NCI-H2196 (cell line): ENCODE measurements at regions not wholly inside any gene's neighbourhood (a gene's known extent, or its start where the extent isn't known, plus 50 kb on each side); places are given as distances from the start of the nearest gene placed in this dataset.

Experiments
- DNase-seq: peaks from one replicate; lab custom pipeline; 2025; ENCODE audit not compliant: unreplicated experiment; lab: John Stamatoyannopoulos, UW

GRCh38 chr2:76461431-76461830 is 750.7 kb upstream of the GCFC2 start:
- DNase-seq, result no peak

- no peak for DNase-seq
These were observed 745.2 kb upstream of the GCFC2 start for GRCh38 chr2:76455910-76456309.

- DNase-seq, result no peak
These were observed 739.3 kb upstream of the GCFC2 start for GRCh38 chr2:76450024-76450475.

- DNase-seq, result no peak
These were observed 738.2 kb upstream of the GCFC2 start for GRCh38 chr2:76448956-76449355.

GRCh38 chr2:76447294-76447693 is 736.6 kb upstream of the GCFC2 start:
- DNase-seq, result no peak

- no peak for DNase-seq
These were observed 736.2 kb upstream of the GCFC2 start for GRCh38 chr2:76446872-76447271.

GRCh38 chr2:76445880-76446279 is 735.2 kb upstream of the GCFC2 start:
- no peak for DNase-seq

GRCh38 chr2:76444732-76445131 is 734.0 kb upstream of the GCFC2 start:
- no peak for DNase-seq

- no peak for DNase-seq
These were observed 726.8 kb upstream of the GCFC2 start for GRCh38 chr2:76437564-76437963.

- no peak for DNase-seq
These were observed 718.7 kb upstream of the GCFC2 start for GRCh38 chr2:76429374-76429773.

GRCh38 chr2:76427452-76427851 is 716.7 kb upstream of the GCFC2 start:
- DNase-seq, result no peak

- no peak for DNase-seq
These were observed 705.1 kb upstream of the GCFC2 start for GRCh38 chr2:76415821-76416220.

- no peak for DNase-seq
These were observed 702.7 kb upstream of the GCFC2 start for GRCh38 chr2:76413436-76413835.

GRCh38 chr2:76406134-76406855 is 695.6 kb upstream of the GCFC2 start:
- no peak for DNase-seq

GRCh38 chr2:76393356-76393755 is 682.6 kb upstream of the GCFC2 start:
- DNase-seq, result no peak

GRCh38 chr2:76391678-76392077 is 681.0 kb upstream of the GCFC2 start:
- DNase-seq, result no peak

- no peak for DNase-seq
These were observed 676.6 kb upstream of the GCFC2 start for GRCh38 chr2:76387294-76387693.

- DNase-seq, result no peak
These were observed 675.2 kb upstream of the GCFC2 start for GRCh38 chr2:76385943-76386342.

GRCh38 chr2:76381624-76382023 is 670.9 kb upstream of the GCFC2 start:
- no peak for DNase-seq

- DNase-seq, result no peak
These were observed 667.4 kb upstream of the GCFC2 start for GRCh38 chr2:76378140-76378539.

GRCh38 chr2:76341439-76341838 is 630.7 kb upstream of the GCFC2 start:
- DNase-seq, result no peak

GRCh38 chr2:76332871-76333270 is 622.2 kb upstream of the GCFC2 start:
- DNase-seq, result no peak

- no peak for DNase-seq
These were observed 620.1 kb upstream of the GCFC2 start for GRCh38 chr2:76330865-76331264.
